Esophagus squamous epithelium (tissue), 5 donors: ENCODE measurements at regions not wholly inside any gene's neighbourhood (a gene's known extent, or its start where the extent isn't known, plus 50 kb on each side); places are given as distances from the start of the nearest gene placed in this dataset.

ENCODE experiments used
- DNase-seq: peaks from one replicate; lab custom pipeline; 2025; lab: John Stamatoyannopoulos, UW
- H3K27ac ChIP-seq, 4 donors: fragments of 200-600 bp; sonication (generic); one replicate each; pipeline ENCODE4 v1.5.1; 2016 to 2019; ENCODE audit warnings: mild to moderate bottlenecking in 1 of 4
- H3K27me3 ChIP-seq, 4 donors: fragments of 200-600 bp; sonication (generic); 1 replicate in 3 of 4; 2 replicates in 1 of 4; pipeline versions ENCODE4 v1.5.1 to v1.6.0; 2017 to 2021; ENCODE audit warnings: antibody characterized with exemption in 1 of 4
- H3K36me3 ChIP-seq, 3 donors: fragments of 200-600 bp; sonication (generic); one replicate each; pipeline ENCODE4 v1.5.1; 2016 to 2019
- H3K4me1 ChIP-seq, 3 donors: fragments of 200-600 bp; sonication (generic); one replicate each; pipeline ENCODE4 v1.5.1; 2017 to 2019
- H3K4me3 ChIP-seq, 4 donors: fragments of 200-600 bp; sonication (generic); 1 replicate in 3 of 4; 2 replicates in 1 of 4; pipeline ENCODE4 v1.5.1; 2016 to 2019; ENCODE audit warnings: mild to moderate bottlenecking in 2 of 4, moderate library complexity in 1 of 4
- H3K9me3 ChIP-seq, 3 donors: fragments of 200-600 bp; sonication (generic); one replicate each; pipeline ENCODE4 v1.5.1; 2016 to 2019
- POLR2A ChIP-seq, 4 donors: fragments of 450-650 bp; IDR thresholded peaks; one replicate each; pipeline ENCODE4 v1.6.1; 2017; ENCODE audit warnings: antibody characterized with exemption in 4 of 4, mild to moderate bottlenecking in 4 of 4, moderate library complexity in 3 of 4
- WGBS, 2 donors: methylation state at CpG; one replicate each; pipeline ENCODE4 v1.1.5; 2018; 5-methylcytosine and 5-hydroxymethylcytosine counted together
- intact Hi-C: fragments of 100-400 bp; cut with DNase I; formaldehyde crosslinking; loops from one replicate; pipeline ENCODE4 v1.15.0; 2022
- TF ChIP-seq, protein P1 (sequence below), 6 experiments: fragments of 450-650 bp in 4 of 6; fragments of 200-600 bp in 2 of 6; sonication (generic) in 2 of 6; IDR thresholded peaks; one replicate each; pipeline ENCODE4 v1.5.1; 2016 to 2019; ENCODE audit warnings: antibody characterized with exemption in 6 of 6, mild to moderate bottlenecking in 4 of 6, moderate library complexity in 4 of 6
- donor health status: DM: yes; HTN: yes; CAD: no.

DNA sequence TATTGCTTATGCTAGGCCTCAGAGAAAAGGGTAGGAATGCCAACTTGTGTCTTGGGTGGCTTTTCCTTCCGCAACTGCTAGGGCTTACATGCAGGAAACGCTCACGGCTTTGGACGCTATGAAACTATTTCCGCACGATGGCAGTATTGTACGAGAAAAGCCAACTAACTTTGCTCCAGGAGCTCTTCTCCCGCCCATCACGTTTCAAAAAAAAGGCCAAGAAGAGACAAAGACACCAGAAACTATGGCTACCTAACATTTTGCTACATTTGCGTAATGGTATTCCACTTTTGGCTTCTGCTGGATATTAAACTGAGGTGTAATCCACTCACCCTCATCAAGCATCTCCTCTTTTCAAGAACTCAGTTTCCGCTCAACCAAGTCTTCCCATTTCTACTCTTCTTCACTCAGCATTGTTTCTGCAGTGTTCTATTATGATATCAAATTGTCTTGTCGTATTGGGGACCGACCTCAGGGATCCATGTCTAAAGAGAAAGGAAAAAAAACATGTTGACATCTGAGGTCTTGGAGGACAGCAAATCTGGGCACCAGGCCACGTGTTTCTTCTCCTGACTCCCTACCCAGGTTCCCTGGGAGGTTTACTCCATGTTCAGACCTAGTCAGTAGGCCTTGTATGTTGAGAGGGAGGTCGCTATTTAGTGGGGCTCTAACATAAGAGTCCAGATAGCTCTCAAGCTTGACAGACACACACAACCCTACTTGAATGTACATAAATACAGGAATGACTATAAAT is 239.4 kb upstream of the STK26 start:
- Histone ChIP-seq H3K4me3 (peak overlapping the region in 2 of 4 donors; percentile 21 to 55), H3K36me3 (no peaks in the 10 kb centered on the region), H3K4me1 (no peaks in the 10 kb centered on the region), H3K27me3 (no peaks in the 10 kb centered on the region), H3K27ac (no peak overlapping the region), H3K9me3 (no peaks in the 10 kb centered on the region)
- intact Hi-C loops, result no loop called here
- TF ChIP-seq POLR2A (IDR thresholded peaks at IDR 0.05), result no peak
- TF ChIP-seq, protein P1, sequence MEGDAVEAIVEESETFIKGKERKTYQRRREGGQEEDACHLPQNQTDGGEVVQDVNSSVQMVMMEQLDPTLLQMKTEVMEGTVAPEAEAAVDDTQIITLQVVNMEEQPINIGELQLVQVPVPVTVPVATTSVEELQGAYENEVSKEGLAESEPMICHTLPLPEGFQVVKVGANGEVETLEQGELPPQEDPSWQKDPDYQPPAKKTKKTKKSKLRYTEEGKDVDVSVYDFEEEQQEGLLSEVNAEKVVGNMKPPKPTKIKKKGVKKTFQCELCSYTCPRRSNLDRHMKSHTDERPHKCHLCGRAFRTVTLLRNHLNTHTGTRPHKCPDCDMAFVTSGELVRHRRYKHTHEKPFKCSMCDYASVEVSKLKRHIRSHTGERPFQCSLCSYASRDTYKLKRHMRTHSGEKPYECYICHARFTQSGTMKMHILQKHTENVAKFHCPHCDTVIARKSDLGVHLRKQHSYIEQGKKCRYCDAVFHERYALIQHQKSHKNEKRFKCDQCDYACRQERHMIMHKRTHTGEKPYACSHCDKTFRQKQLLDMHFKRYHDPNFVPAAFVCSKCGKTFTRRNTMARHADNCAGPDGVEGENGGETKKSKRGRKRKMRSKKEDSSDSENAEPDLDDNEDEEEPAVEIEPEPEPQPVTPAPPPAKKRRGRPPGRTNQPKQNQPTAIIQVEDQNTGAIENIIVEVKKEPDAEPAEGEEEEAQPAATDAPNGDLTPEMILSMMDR (IDR thresholded peaks at IDR 0.05), result peak in 3 of 6 experiments; percentile 37 to 57 (median 55)
- no peak for DNase-seq
- WGBS, 2 donors, result 43 to 78% methylated on average over 6 to 15 of the region's 15 CpGs

DNA sequence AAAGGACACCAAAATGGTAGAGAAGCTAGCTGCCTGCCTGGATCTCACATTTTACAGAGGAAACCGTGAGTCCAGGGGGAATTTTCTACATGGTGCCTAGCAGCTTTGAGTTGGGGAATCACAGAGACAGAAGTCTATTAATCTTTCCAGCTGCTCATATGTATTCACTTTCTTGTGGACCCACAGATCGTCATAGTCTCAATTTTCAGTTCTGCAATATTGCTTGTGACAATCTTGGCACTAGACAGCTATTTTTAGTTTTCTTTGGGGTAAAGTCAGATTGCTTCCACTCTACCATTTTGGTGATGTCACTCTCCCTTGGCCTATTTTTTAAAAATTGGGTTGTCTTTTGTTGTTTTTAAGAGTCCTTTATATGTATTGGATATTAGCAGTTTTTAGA is 233.4 kb upstream of the STK26 start:
- Histone ChIP-seq H3K4me3 (no peak overlapping the region), H3K4me1 (peaks cover 0 to 8% (median 0%) of the 10 kb centered on the region in 3 donors), H3K36me3 (no peaks in the 10 kb centered on the region), H3K27ac (no peak overlapping the region), H3K27me3 (no peaks in the 10 kb centered on the region), H3K9me3 (no peaks in the 10 kb centered on the region)
- intact Hi-C loops, result no loop called here
- DNase-seq, result no peak
- 57 to 60% methylated on average over 2 of the region's 2 CpGs for WGBS, 2 donors
- TF ChIP-seq POLR2A (IDR thresholded peaks at IDR 0.05), result no peak
- TF ChIP-seq, protein P1 (IDR thresholded peaks at IDR 0.05), result no peak

DNA sequence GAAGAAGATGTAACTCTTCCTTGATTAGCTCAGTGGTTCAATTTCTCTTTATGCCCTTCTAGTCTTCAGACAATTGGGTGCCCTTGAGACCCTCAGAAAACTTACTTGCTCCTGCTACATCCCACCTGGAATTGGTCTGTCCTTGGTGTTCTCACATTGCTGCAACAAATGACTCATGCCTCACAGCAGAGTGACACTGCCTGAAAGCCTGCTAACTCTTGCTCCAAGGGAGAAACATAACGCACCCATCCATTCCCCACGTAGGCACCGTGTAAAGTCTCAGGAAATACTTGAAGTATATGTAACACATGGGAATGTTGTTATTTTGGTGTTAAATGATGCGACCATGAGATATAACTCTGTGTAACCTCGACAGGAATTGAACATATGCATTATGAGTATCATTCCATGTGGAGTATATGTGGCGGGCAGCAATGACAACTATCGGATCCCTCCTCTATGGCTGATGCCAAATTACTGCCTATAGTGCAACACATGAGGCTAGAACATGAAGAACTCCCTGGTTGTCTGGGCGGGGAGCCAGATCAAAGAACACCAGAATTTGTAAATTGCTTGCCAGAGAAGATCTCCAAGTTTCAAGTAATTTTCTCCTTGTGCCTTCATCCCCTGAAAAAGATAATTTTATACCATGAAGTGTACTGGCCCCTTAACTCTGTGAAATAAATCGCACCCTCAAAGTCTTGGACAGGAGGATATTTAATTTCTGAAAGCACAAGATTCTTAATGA is 231.3 kb upstream of the STK26 start:
- 53 to 82% methylated on average over 8 to 9 of the region's 9 CpGs for WGBS, 2 donors
- Histone ChIP-seq H3K36me3 (no peaks in the 10 kb centered on the region), H3K9me3 (no peaks in the 10 kb centered on the region), H3K4me1 (peaks cover 0 to 8% (median 0%) of the 10 kb centered on the region in 3 donors), H3K4me3 (peak overlapping the region in 2 of 4 donors; percentile 44 to 60), H3K27ac (no peak overlapping the region), H3K27me3 (no peaks in the 10 kb centered on the region)
- intact Hi-C loops, result no loop called here
- TF ChIP-seq POLR2A (IDR thresholded peaks at IDR 0.05), result no peak
- TF ChIP-seq, protein P1 (IDR thresholded peaks at IDR 0.05), result no peak
- DNase-seq, result no peak

DNA sequence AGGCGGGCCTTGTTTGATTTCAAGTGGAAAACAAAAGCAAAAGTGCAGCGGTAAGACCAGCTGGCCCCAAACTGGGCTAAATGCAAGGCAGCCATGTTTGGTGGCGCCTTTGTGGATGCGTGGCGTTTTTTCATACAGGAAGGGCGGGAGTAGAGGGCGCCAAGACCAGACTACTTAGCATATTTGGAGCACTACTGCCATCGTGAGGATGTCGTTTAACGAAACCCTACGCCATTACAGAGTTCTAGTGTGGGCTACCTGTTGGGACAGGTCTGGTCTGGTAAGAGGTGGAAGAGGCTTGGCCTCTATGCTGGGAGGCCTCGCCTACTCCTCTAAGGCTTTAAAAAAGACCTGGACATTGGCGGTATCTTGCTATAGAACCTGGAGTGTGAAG is 230.7 kb upstream of the STK26 start:
- intact Hi-C loops, result no loop called here
- DNase-seq, result peak; percentile 66
- Histone ChIP-seq H3K36me3 (no peaks in the 10 kb centered on the region), H3K27ac (peak overlapping the region in 2 of 4 donors; percentile 69 to 83), H3K9me3 (no peaks in the 10 kb centered on the region), H3K4me3 (peak overlapping the region in 2 of 4 donors; percentile 44 to 60), H3K27me3 (no peaks in the 10 kb centered on the region), H3K4me1 (peaks cover 0 to 8% (median 0%) of the 10 kb centered on the region in 3 donors)
- no peak for TF ChIP-seq POLR2A (IDR thresholded peaks at IDR 0.05)
- TF ChIP-seq, protein P1 (IDR thresholded peaks at IDR 0.05), result peak in 4 of 6 experiments; percentile 19 to 59 (median 47)
- WGBS, 2 donors, result 54 to 95% methylated on average over 12 to 13 of the region's 13 CpGs
